Loucy (cell line): ENCODE measurements at regions not wholly inside any gene's neighbourhood (a gene's known extent, or its start where the extent isn't known, plus 50 kb on each side); places are given as distances from the start of the nearest gene placed in this dataset.
A peak's percentile ranks its signal among the peaks of the same experiment; 100 is the strongest.

Experiments
- H2AFZ ChIP-seq: fragments of 200-600 bp; sonication (generic); 2 replicates; pipeline ENCODE4 v1.6.0; 2016; ENCODE audit warnings: antibody characterized with exemption, mild to moderate bottlenecking, low read length, moderate library complexity
- H3F3A ChIP-seq: fragments of 200-600 bp; 2 replicates; pipeline ENCODE4 v1.6.0; 2016; ENCODE audit warnings: antibody characterized with exemption, low read depth, mild to moderate bottlenecking
- H3K27me3 ChIP-seq: fragments of 200-600 bp; sonication (generic); 2 replicates; pipeline ENCODE4 v1.6.1; 2014; ENCODE audit warnings: low read length, mild to moderate bottlenecking; ENCODE audit not compliant: insufficient read depth, poor library complexity, severe bottlenecking
- H3K36me3 ChIP-seq: fragments of 200-600 bp; sonication (generic); 2 replicates; pipeline ENCODE4 v1.6.1; 2016; ENCODE audit warnings: low read length; ENCODE audit not compliant: insufficient read depth
- H3K4me1 ChIP-seq: fragments of 200-600 bp; sonication (generic); 2 replicates; pipeline ENCODE4 v1.5.1; 2014; ENCODE audit warnings: low read length, mild to moderate bottlenecking; ENCODE audit not compliant: insufficient read depth, poor library complexity, severe bottlenecking
- H3K4me2 ChIP-seq: fragments of 200-600 bp; sonication (generic); 2 replicates; pipeline ENCODE4 v1.6.0; 2014; ENCODE audit warnings: antibody characterized with exemption, low read length, low read depth, mild to moderate bottlenecking; ENCODE audit not compliant: poor library complexity, severe bottlenecking
- H3K4me3 ChIP-seq: fragments of 200-600 bp; sonication (generic); 2 replicates; pipeline ENCODE4 v1.5.1; 2014; ENCODE audit warnings: low read length, mild to moderate bottlenecking, mixed read lengths; ENCODE audit not compliant: poor library complexity, severe bottlenecking
- H3K79me2 ChIP-seq: fragments of 200-600 bp; sonication (generic); 2 replicates; pipeline ENCODE4 v1.6.1; 2014; ENCODE audit warnings: low read length; ENCODE audit not compliant: insufficient read depth
- H3K9ac ChIP-seq: fragments of 200-600 bp; sonication (generic); 2 replicates; pipeline ENCODE4 v1.6.0; 2014; ENCODE audit warnings: mild to moderate bottlenecking, low read depth, low read length, moderate library complexity; ENCODE audit not compliant: poor library complexity, severe bottlenecking
- H3K9me2 ChIP-seq: fragments of 200-600 bp; sonication (generic); replicated peaks from 2 replicates; pipeline ENCODE4 v1.6.1; 2016; ENCODE audit warnings: low read depth, low read length, mixed read lengths
- H3K9me3 ChIP-seq: fragments of 200-600 bp; sonication (generic); 2 replicates; pipeline ENCODE4 v1.6.1; 2014; ENCODE audit warnings: mild to moderate bottlenecking, antibody characterized with exemption, low read length, low read depth; ENCODE audit not compliant: insufficient read depth
- H4K20me1 ChIP-seq: fragments of 200-600 bp; sonication (generic); 2 replicates; pipeline ENCODE4 v1.6.0; 2014; ENCODE audit warnings: antibody characterized with exemption, low read length, mild to moderate bottlenecking; ENCODE audit not compliant: insufficient read depth, poor library complexity, severe bottlenecking
- CTCF ChIP-seq: fragments of 200-600 bp; sonication (generic); conservative IDR thresholded peaks from 2 replicates; pipeline ENCODE4 v1.5.1; 2014; ENCODE audit warnings: mild to moderate bottlenecking, antibody characterized with exemption, low read length
- EZH2phosphoT487 ChIP-seq: fragments of 200-600 bp; IDR thresholded peaks from 2 replicates; pipeline ENCODE4 v1.6.1; 2018; ENCODE audit warnings: antibody characterized with exemption, mild to moderate bottlenecking, moderate library complexity, borderline replicate concordance

- H3K9me3 ChIP-seq, result no peaks in the 10 kb centered on the region
- no peaks in the 10 kb centered on the region for H3K36me3 ChIP-seq
- peaks cover 70% of the 10 kb centered on the region for H3K4me1 ChIP-seq
- no peaks in the 10 kb centered on the region for H3K9me2 ChIP-seq
- H3K4me2 ChIP-seq, result no peak overlapping the region
- H2AFZ ChIP-seq, result no peak overlapping the region
- H3K9ac ChIP-seq, result no peak overlapping the region
- H4K20me1 ChIP-seq, result no peaks in the 10 kb centered on the region
- TF ChIP-seq CTCF (no peak), EZH2phosphoT487 (no peak)
- H3F3A ChIP-seq, result peaks cover 20% of the 10 kb centered on the region
- H3K4me3 ChIP-seq, result no peak overlapping the region
- H3K27me3 ChIP-seq, result no peaks in the 10 kb centered on the region
- H3K79me2 ChIP-seq, result no peaks in the 10 kb centered on the region
These were observed 109.0 kb downstream of the ANXA3 start for GRCh38 chr4:78660559-78660958.

DNA sequence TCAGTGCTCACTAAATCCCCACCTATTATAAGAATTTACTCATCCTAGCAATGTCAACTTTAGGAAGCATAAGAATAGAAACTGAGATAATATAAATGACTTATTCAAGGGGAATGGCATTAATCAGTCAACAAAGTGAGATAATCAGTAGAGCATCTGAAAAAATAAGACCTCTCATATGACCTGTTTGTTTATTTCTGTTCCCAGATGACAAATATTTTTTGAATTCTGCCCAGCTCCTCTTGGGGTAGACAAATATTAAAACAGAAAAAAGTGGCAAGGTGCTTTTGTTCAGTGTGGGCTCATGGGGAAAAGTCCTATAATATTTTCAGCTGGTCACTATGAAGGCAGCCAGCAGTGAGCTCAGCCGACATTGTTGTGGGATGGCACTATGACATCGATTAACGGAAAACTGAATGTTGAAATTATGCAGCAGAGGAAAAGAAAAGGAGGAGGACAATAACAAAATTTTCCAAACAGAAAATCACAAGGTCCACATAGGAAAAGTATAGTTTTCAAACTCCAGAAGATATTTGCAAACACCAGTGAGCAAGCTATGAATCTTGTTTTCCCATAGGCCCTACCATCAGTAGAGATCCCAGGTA is 109.6 kb downstream of the ANXA3 start:
- peaks cover 20% of the 10 kb centered on the region for H3F3A ChIP-seq
- no peaks in the 10 kb centered on the region for H3K79me2 ChIP-seq
- H3K9me3 ChIP-seq, result no peaks in the 10 kb centered on the region
- H4K20me1 ChIP-seq, result no peaks in the 10 kb centered on the region
- no peaks in the 10 kb centered on the region for H3K27me3 ChIP-seq
- peaks cover 66% of the 10 kb centered on the region for H3K4me1 ChIP-seq
- TF ChIP-seq CTCF, result no peak
- TF ChIP-seq EZH2phosphoT487, result no peak
- no peak overlapping the region for H3K9ac ChIP-seq
- no peak overlapping the region for H2AFZ ChIP-seq
- no peaks in the 10 kb centered on the region for H3K9me2 ChIP-seq
- H3K4me3 ChIP-seq, result no peak overlapping the region
- no peaks in the 10 kb centered on the region for H3K36me3 ChIP-seq
- H3K4me2 ChIP-seq, result no peak overlapping the region

GRCh38 chr4:78661921-78662521 is 110.5 kb downstream of the ANXA3 start:
- TF ChIP-seq CTCF, result no peak
- TF ChIP-seq EZH2phosphoT487, result no peak

More at GRCh38 chr4:78661921-78662521, 110.5 kb downstream of the ANXA3 start:
- peaks cover 63% of the 10 kb centered on the region for H3K4me1 ChIP-seq
- H3K4me3 ChIP-seq, result no peak overlapping the region
- H3K36me3 ChIP-seq, result no peaks in the 10 kb centered on the region
- no peaks in the 10 kb centered on the region for H3K9me3 ChIP-seq
- no peak overlapping the region for H3K9ac ChIP-seq
- peaks cover 18% of the 10 kb centered on the region for H3F3A ChIP-seq
- no peaks in the 10 kb centered on the region for H4K20me1 ChIP-seq
- H2AFZ ChIP-seq, result no peak overlapping the region; the same call in 1 of the 2 replicates
- no peaks in the 10 kb centered on the region for H3K9me2 ChIP-seq
- H3K79me2 ChIP-seq, result no peaks in the 10 kb centered on the region
- H3K4me2 ChIP-seq, result peak overlapping the region; percentile 20
- no peaks in the 10 kb centered on the region for H3K27me3 ChIP-seq
